ENCODE measurements at regions not wholly inside any gene's neighbourhood (a gene's known extent, or its start where the extent isn't known, plus 50 kb on each side); places are given as distances from the start of the nearest gene placed in this dataset.

DNA sequence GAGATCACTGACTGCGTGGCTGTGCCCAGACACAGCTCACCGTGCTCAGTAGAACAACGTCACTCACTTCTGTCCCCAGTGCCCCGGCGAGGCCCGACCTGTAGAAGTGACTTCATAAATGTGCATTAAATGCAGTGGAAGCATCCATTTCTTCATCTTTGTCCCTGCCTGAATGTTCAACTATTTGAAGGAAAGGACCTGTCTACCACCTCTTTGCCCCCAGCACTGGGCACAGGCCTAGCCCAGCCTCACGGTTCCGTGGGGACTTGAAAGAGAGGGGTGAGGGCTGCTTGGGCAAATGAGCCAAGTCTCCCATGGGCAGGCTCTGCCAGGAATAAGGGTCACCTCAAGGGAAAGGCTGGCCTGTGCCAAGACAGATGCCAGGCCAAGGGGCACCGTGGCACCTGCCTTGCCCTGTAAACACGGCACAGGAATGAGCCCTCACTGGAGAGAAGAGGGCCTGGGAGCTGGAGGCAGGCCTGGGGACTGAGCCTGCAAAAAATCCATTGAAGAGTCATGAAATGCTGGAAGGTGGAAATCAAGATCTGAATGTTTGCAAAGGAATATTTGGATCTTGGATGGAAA is 845.3 kb downstream of the BRD1 start:
- TF ChIP-seq POLR2A (IDR thresholded peaks at IDR 0.05) (no peak), CTCF (IDR thresholded peaks at IDR 0.05) (no peak), POLR2AphosphoS5 (IDR thresholded peaks at IDR 0.05) (no peak)
